WTC11 (cell line): ENCODE measurements at regions not wholly inside any gene's neighbourhood (a gene's known extent, or its start where the extent isn't known, plus 50 kb on each side); places are given as distances from the start of the nearest gene placed in this dataset.

Source experiments
- CREM ChIP-seq: sonication (generic); formaldehyde crosslinking; IDR thresholded peaks from 2 replicates; pipeline ENCODE4 v1.8.1; 2022; ENCODE audit warnings: mild to moderate bottlenecking, missing genetic modification reagents, moderate library complexity
- GABPB1 ChIP-seq: sonication (generic); formaldehyde crosslinking; IDR thresholded peaks from 2 replicates; pipeline ENCODE4 v1.8.1; 2023; ENCODE audit warnings: mild to moderate bottlenecking, missing genetic modification reagents
- IRF2 ChIP-seq: sonication (generic); formaldehyde crosslinking; IDR thresholded peaks from 2 replicates; pipeline ENCODE4 v1.8.0; 2022; ENCODE audit warnings: low read depth, missing genetic modification reagents, borderline replicate concordance
- RORB ChIP-seq: fragments of 250-450 bp; sonication (Bioruptor Pico); IDR thresholded peaks from 2 replicates; pipeline ENCODE4 v1.9.0; 2021; ENCODE audit warnings: mild to moderate bottlenecking
- TP53 ChIP-seq: sonication (generic); formaldehyde crosslinking; IDR thresholded peaks from 2 replicates; pipeline ENCODE4 v1.8.1; 2023; ENCODE audit warnings: mild to moderate bottlenecking, missing genetic modification reagents
- TF ChIP-seq, protein P1 (sequence below): fragments of 200-600 bp; IDR thresholded peaks from 2 replicates; pipeline ENCODE4 v1.8.0; 2022; ENCODE audit warnings: antibody characterized with exemption
- TF ChIP-seq, protein P2 (sequence below): sonication (generic); formaldehyde crosslinking; IDR thresholded peaks from 2 replicates; pipeline ENCODE4 v1.8.0; 2023; ENCODE audit warnings: missing genetic modification reagents
- TF ChIP-seq, protein P3 (sequence below): sonication (generic); formaldehyde crosslinking; IDR thresholded peaks from 2 replicates; pipeline ENCODE4 v1.8.1; 2023; ENCODE audit warnings: mild to moderate bottlenecking, missing genetic modification reagents, borderline replicate concordance
- TF ChIP-seq, protein P4 (sequence below): sonication (generic); formaldehyde crosslinking; IDR thresholded peaks from 2 replicates; pipeline ENCODE4 v1.8.0; 2022; ENCODE audit warnings: mild to moderate bottlenecking, missing genetic modification reagents
- TF ChIP-seq, protein P5 (sequence below): sonication (generic); formaldehyde crosslinking; IDR thresholded peaks from 2 replicates; pipeline ENCODE4 v1.8.0; 2022; ENCODE audit warnings: mild to moderate bottlenecking, missing genetic modification reagents

DNA sequence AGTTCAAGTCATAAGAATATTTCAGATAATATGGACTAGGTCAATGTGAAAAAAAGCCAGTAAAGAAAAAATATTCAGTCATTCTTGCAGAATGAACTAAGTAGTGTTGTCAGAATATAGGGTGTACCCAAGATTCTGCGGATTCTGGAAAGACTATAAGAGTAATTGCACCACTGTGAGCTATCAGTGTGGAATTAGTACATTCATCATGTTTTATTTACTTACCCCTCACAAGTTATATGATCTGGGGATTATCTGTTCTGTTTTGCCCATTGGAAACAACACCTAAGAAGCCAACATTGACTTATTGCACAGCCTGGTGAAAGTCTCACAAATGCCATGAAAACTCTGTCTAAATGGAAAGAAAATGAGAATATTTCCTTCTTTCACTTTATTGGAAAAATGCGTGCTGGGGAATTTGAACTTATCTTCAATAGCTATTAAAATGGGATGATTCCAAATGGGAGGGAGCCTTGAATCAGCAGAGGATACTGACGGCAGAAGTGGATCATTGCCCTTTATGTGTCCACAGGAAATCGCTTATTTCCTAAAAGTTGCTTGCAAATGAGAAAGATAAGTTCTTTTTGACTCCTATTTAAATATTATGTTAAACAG is 563.3 kb upstream of the POM121L12 start:
- TF ChIP-seq, protein P1, sequence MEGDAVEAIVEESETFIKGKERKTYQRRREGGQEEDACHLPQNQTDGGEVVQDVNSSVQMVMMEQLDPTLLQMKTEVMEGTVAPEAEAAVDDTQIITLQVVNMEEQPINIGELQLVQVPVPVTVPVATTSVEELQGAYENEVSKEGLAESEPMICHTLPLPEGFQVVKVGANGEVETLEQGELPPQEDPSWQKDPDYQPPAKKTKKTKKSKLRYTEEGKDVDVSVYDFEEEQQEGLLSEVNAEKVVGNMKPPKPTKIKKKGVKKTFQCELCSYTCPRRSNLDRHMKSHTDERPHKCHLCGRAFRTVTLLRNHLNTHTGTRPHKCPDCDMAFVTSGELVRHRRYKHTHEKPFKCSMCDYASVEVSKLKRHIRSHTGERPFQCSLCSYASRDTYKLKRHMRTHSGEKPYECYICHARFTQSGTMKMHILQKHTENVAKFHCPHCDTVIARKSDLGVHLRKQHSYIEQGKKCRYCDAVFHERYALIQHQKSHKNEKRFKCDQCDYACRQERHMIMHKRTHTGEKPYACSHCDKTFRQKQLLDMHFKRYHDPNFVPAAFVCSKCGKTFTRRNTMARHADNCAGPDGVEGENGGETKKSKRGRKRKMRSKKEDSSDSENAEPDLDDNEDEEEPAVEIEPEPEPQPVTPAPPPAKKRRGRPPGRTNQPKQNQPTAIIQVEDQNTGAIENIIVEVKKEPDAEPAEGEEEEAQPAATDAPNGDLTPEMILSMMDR: no peak
- no peak for TF ChIP-seq TP53 (CRISPR knock-in tag)
- TF ChIP-seq, protein P2, sequence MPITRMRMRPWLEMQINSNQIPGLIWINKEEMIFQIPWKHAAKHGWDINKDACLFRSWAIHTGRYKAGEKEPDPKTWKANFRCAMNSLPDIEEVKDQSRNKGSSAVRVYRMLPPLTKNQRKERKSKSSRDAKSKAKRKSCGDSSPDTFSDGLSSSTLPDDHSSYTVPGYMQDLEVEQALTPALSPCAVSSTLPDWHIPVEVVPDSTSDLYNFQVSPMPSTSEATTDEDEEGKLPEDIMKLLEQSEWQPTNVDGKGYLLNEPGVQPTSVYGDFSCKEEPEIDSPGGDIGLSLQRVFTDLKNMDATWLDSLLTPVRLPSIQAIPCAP (CRISPR knock-in tag): no peak
- TF ChIP-seq, protein P3, sequence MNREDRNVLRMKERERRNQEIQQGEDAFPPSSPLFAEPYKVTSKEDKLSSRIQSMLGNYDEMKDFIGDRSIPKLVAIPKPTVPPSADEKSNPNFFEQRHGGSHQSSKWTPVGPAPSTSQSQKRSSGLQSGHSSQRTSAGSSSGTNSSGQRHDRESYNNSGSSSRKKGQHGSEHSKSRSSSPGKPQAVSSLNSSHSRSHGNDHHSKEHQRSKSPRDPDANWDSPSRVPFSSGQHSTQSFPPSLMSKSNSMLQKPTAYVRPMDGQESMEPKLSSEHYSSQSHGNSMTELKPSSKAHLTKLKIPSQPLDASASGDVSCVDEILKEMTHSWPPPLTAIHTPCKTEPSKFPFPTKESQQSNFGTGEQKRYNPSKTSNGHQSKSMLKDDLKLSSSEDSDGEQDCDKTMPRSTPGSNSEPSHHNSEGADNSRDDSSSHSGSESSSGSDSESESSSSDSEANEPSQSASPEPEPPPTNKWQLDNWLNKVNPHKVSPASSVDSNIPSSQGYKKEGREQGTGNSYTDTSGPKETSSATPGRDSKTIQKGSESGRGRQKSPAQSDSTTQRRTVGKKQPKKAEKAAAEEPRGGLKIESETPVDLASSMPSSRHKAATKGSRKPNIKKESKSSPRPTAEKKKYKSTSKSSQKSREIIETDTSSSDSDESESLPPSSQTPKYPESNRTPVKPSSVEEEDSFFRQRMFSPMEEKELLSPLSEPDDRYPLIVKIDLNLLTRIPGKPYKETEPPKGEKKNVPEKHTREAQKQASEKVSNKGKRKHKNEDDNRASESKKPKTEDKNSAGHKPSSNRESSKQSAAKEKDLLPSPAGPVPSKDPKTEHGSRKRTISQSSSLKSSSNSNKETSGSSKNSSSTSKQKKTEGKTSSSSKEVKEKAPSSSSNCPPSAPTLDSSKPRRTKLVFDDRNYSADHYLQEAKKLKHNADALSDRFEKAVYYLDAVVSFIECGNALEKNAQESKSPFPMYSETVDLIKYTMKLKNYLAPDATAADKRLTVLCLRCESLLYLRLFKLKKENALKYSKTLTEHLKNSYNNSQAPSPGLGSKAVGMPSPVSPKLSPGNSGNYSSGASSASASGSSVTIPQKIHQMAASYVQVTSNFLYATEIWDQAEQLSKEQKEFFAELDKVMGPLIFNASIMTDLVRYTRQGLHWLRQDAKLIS (CRISPR knock-in tag): no peak
- TF ChIP-seq GABPB1: no peak
- TF ChIP-seq, protein P4, sequence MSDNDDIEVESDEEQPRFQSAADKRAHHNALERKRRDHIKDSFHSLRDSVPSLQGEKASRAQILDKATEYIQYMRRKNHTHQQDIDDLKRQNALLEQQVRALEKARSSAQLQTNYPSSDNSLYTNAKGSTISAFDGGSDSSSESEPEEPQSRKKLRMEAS (CRISPR knock-in tag): no peak
- TF ChIP-seq, protein P5, sequence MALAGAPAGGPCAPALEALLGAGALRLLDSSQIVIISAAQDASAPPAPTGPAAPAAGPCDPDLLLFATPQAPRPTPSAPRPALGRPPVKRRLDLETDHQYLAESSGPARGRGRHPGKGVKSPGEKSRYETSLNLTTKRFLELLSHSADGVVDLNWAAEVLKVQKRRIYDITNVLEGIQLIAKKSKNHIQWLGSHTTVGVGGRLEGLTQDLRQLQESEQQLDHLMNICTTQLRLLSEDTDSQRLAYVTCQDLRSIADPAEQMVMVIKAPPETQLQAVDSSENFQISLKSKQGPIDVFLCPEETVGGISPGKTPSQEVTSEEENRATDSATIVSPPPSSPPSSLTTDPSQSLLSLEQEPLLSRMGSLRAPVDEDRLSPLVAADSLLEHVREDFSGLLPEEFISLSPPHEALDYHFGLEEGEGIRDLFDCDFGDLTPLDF (CRISPR knock-in tag): no peak
- TF ChIP-seq IRF2 (CRISPR knock-in tag): no peak
- TF ChIP-seq RORB (CRISPR knock-in tag): no peak
- no peak for TF ChIP-seq CREM (CRISPR knock-in tag)
